ENCODE measurements at regions not wholly inside any gene's neighbourhood (a gene's known extent, or its start where the extent isn't known, plus 50 kb on each side); places are given as distances from the start of the nearest gene placed in this dataset.

GRCh38 chr6:115643762-115644161 is 416.9 kb downstream of the FRK start:
- Histone ChIP-seq H3K27me3 (ENCODE audit: insufficient read depth) (no peaks in the 10 kb centered on the region), H3K36me3 (replicated peaks in 1 of 2; ENCODE audit: control insufficient read depth in 1 of 2, insufficient read depth in 2 of 2, low read length in 1 of 2) (no peaks in the 10 kb centered on the region), H3K4me2 (peak overlapping the region; percentile 7; the same call in 1 of the 2 replicates), H4K20me1 (ENCODE audit: insufficient read depth) (no peaks in the 10 kb centered on the region), H2AFZ (ENCODE audit: low read depth) (no peak overlapping the region), H3K9ac (no peak overlapping the region), H3K4me1 (ENCODE audit: control insufficient read depth in 1 of 2, insufficient read depth in 2 of 2, low read depth in 1 of 2, low read length in 1 of 2) (no peaks in the 10 kb centered on the region), H3K27ac (ENCODE audit: low read depth in 2 of 2, low read length in 1 of 2) (no peak overlapping the region), H3F3A (replicated peaks; ENCODE audit: insufficient read depth) (no peaks in the 10 kb centered on the region), H3K79me2 (ENCODE audit: insufficient read depth) (no peaks in the 10 kb centered on the region), H3K4me3 (ENCODE audit: low read depth in 2 of 2, low read length in 1 of 2) (no peak overlapping the region), H3K9me3 (no peaks in the 10 kb centered on the region), H3K9me2 (no peaks in the 10 kb centered on the region)
- ChIA-PET CTCF (interaction anchor here (0.7 kb wide), 1 partner anchor 18 kb away, joined by 3 read pairs; no protein-coding TSS in a partner anchor), POLR2A (no interaction called here)
- DNase-seq = no peak
- no peak for TF ChIP-seq SIN3A (IDR thresholded peaks at IDR 0.05; ENCODE audit: borderline replicate concordance, low read depth, low read length)
- TF ChIP-seq CTCF (IDR thresholded peaks at IDR 0.05) = peak; percentile 53
- WGBS (ENCODE audit: low lambda C conversion rate) = 9% methylated on average over 2 of the region's 2 CpGs

DNA sequence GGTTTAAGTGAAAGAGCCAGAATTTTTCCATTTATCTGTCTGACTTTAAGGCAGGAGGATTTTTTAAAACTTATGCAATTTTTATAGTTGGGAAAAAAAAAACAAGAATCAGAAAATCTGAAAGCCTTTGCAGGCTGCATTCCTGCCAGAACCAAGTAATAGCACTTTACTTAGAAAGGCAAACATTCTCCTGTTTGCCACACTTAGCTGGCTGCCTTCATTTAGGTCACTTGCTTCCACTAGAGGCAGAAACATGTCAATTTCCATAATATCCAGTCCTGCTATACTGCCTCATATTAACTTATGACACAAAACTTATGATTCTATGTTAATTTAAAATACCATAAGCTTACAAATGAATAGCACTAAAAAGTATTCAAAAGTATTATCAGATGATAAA is 425.8 kb downstream of the FRK start:
- DNase-seq = no peak
- no peak for TF ChIP-seq TCF12 (IDR thresholded peaks at IDR 0.05)
- no peak for TF ChIP-seq MAX (IDR thresholded peaks at IDR 0.05; ENCODE audit: low read depth)
- no peak for TF ChIP-seq FOSL2 (IDR thresholded peaks at IDR 0.05; ENCODE audit: borderline replicate concordance, low read depth)
- no peak for TF ChIP-seq REST (IDR thresholded peaks at IDR 0.05; ENCODE audit: low read depth, low read length)
- TF ChIP-seq TAF1 (IDR thresholded peaks at IDR 0.05; ENCODE audit: borderline replicate concordance, low read depth, low read length) = no peak
- no peak for TF ChIP-seq ZBTB33 (IDR thresholded peaks at IDR 0.05; ENCODE audit: borderline replicate concordance, low read depth)
- no peak for TF ChIP-seq TEAD4 (IDR thresholded peaks at IDR 0.05; ENCODE audit: borderline replicate concordance, insufficient read depth)
- TF ChIP-seq NFIC (IDR thresholded peaks at IDR 0.05; ENCODE audit: borderline replicate concordance) = no peak
- TF ChIP-seq USF2 (IDR thresholded peaks at IDR 0.05; ENCODE audit: borderline replicate concordance, low read depth, low read length) = no peak
- no peak for TF ChIP-seq YY1 (IDR thresholded peaks at IDR 0.05; ENCODE audit: low read depth)
- no peak for TF ChIP-seq POLR2AphosphoS5 (IDR thresholded peaks at IDR 0.05; ENCODE audit: low read depth, low read length)
- POLR2A ChIA-PET = no interaction called here

More for the DNA sequence above, 425.8 kb downstream of the FRK start:
- Histone ChIP-seq H3K9me2 (no peaks in the 10 kb centered on the region), H3K27me3 (ENCODE audit: insufficient read depth) (no peaks in the 10 kb centered on the region), H3K4me2 (no peak overlapping the region), H3F3A (replicated peaks; ENCODE audit: insufficient read depth) (no peaks in the 10 kb centered on the region), H3K9ac (no peak overlapping the region), H2AFZ (ENCODE audit: low read depth) (no peak overlapping the region), H3K4me3 (ENCODE audit: low read depth in 2 of 2, low read length in 1 of 2) (no peak overlapping the region), H4K20me1 (ENCODE audit: insufficient read depth) (no peaks in the 10 kb centered on the region), H3K9me3 (no peaks in the 10 kb centered on the region), H3K79me2 (ENCODE audit: insufficient read depth) (no peaks in the 10 kb centered on the region), H3K36me3 (replicated peaks in 1 of 2; ENCODE audit: control insufficient read depth in 1 of 2, insufficient read depth in 2 of 2, low read length in 1 of 2) (no peaks in the 10 kb centered on the region), H3K27ac (ENCODE audit: low read depth in 2 of 2, low read length in 1 of 2) (no peak overlapping the region), H3K4me1 (ENCODE audit: control insufficient read depth in 1 of 2, insufficient read depth in 2 of 2, low read depth in 1 of 2, low read length in 1 of 2) (no peaks in the 10 kb centered on the region; a peak in 1 of 4 replicates)
- CTCF ChIA-PET = no interaction called here

Data from SK-N-SH (cell line).